ENCODE measurements at regions not wholly inside any gene's neighbourhood (a gene's known extent, or its start where the extent isn't known, plus 50 kb on each side); places are given as distances from the start of the nearest gene placed in this dataset.

DNA sequence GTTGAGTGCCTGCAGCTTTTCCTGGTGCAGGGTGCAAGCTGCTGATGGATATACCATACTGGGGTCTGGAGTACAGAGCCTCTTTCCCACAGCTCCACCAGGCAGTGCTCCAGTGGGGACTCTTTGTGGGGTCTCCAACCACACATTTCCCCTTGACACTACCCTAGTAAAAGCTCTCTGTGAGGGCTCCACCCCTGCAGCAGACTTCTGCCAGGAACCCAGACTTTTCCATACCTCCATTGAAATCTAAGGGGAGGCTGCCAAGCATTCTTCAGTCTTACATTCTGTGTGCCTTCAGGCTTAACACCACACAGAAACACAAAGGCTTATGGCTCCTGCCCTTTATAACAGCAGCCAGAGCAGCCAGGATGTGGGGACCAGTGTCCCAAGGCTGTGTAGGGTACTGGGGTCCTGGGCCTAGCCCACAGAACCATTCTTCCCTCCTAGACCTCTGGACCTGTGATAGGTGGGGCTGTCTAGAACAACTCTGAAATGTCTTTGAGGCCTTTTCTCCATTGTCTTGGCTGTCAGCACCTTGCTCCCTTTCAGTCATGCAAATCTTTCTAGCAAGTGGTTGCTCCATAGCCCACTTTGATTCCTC is 65.7 kb downstream of the TBXT start:
- Histone ChIP-seq H3K27ac (ENCODE audit: low read length) (no peak overlapping the region), H3K4me3 (ENCODE audit: low read depth in 2 of 2, low read length in 2 of 2) (no peak overlapping the region), H3K9me3 (ENCODE audit: control insufficient read depth, insufficient read depth, low read depth, low read length) (no peaks in the 10 kb centered on the region), H3K36me3 (ENCODE audit: control insufficient read depth, insufficient read depth, low read length) (no peaks in the 10 kb centered on the region), H3K27me3 (ENCODE audit: control insufficient read depth, insufficient read depth, low read length) (0 out of 2 replicates have a peak, but pooled peaks cover 2% of the 10 kb centered on the region), H3K4me1 (ENCODE audit: control insufficient read depth, insufficient read depth, low read length) (no peaks in the 10 kb centered on the region)
- CTCF ChIA-PET = no interaction called here
- intact Hi-C loops (cut with micrococcal nuclease; ENCODE audit: unreplicated experiment) = loop anchor here (10.0 kb wide), 1 partner anchor 377 kb away; no protein-coding TSS in a partner anchor
- DNase-seq (ENCODE audit: low read depth, low spot score) (no peak), ATAC-seq (no peak)
- no TSS peak for BruUV-seq (replicated peaks)
- TF ChIP-seq TCF7L2 (IDR thresholded peaks at IDR 0.05; ENCODE audit: low read depth, low read length) (no peak), SIN3A (IDR thresholded peaks at IDR 0.05; ENCODE audit: borderline replicate concordance, insufficient read depth, low read depth, low read length) (no peak)
- TF ChIP-seq, protein P1, sequence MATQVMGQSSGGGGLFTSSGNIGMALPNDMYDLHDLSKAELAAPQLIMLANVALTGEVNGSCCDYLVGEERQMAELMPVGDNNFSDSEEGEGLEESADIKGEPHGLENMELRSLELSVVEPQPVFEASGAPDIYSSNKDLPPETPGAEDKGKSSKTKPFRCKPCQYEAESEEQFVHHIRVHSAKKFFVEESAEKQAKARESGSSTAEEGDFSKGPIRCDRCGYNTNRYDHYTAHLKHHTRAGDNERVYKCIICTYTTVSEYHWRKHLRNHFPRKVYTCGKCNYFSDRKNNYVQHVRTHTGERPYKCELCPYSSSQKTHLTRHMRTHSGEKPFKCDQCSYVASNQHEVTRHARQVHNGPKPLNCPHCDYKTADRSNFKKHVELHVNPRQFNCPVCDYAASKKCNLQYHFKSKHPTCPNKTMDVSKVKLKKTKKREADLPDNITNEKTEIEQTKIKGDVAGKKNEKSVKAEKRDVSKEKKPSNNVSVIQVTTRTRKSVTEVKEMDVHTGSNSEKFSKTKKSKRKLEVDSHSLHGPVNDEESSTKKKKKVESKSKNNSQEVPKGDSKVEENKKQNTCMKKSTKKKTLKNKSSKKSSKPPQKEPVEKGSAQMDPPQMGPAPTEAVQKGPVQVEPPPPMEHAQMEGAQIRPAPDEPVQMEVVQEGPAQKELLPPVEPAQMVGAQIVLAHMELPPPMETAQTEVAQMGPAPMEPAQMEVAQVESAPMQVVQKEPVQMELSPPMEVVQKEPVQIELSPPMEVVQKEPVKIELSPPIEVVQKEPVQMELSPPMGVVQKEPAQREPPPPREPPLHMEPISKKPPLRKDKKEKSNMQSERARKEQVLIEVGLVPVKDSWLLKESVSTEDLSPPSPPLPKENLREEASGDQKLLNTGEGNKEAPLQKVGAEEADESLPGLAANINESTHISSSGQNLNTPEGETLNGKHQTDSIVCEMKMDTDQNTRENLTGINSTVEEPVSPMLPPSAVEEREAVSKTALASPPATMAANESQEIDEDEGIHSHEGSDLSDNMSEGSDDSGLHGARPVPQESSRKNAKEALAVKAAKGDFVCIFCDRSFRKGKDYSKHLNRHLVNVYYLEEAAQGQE (IDR thresholded peaks at IDR 0.05; ENCODE audit: insufficient read depth in 1 of 2, low read depth in 2 of 2, low read length in 1 of 2) = no peak
- TF ChIP-seq, protein P2, sequence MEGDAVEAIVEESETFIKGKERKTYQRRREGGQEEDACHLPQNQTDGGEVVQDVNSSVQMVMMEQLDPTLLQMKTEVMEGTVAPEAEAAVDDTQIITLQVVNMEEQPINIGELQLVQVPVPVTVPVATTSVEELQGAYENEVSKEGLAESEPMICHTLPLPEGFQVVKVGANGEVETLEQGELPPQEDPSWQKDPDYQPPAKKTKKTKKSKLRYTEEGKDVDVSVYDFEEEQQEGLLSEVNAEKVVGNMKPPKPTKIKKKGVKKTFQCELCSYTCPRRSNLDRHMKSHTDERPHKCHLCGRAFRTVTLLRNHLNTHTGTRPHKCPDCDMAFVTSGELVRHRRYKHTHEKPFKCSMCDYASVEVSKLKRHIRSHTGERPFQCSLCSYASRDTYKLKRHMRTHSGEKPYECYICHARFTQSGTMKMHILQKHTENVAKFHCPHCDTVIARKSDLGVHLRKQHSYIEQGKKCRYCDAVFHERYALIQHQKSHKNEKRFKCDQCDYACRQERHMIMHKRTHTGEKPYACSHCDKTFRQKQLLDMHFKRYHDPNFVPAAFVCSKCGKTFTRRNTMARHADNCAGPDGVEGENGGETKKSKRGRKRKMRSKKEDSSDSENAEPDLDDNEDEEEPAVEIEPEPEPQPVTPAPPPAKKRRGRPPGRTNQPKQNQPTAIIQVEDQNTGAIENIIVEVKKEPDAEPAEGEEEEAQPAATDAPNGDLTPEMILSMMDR (IDR thresholded peaks at IDR 0.05) = no peak
- in situ Hi-C loops (cut with HindIII; ENCODE audit: low pct_unique_long_range_greater_than_20kb, low sequenced_read_pairs) = no loop called here
- POLR2A ChIA-PET = no interaction called here

DNA sequence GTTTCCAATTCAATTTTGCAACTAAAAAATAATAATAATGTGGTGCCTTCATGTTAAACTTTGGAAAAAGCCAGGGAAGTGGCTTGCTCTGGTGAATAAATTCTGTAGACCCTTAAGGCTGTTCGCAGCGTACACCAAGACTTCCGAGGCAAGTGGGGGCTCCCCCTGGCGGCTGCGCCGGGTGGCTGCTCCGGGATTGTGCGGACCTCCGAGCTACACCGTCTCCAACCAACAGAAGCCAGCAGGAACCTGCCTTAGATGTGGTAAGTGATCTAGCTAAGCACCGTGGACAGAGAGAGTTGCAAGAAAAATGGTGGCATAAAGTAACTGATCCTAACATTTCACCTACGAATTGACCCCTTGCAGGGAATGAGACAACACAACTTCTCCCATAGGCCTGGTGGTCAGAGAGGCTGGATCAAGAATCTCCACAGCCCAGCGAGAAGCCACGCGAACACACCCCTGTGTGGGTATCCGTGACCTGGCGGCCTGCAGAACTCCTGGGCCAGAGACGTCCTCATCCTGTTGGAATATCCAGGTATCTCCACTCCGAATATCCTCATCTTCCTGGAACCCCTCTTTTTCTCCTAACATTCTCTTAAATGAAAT is 69.6 kb downstream of the TBXT start:
- intact Hi-C loops (cut with micrococcal nuclease; ENCODE audit: unreplicated experiment) = loop anchor here (2.0 kb wide), 1 partner anchor 213 kb away; no protein-coding TSS in a partner anchor
- CTCF ChIA-PET = interaction anchor here (0.6 to 2.0 kb wide), 5 partner anchors 166 to 553 kb away, joined by 3 to 16 read pairs (median 3); no protein-coding TSS in a partner anchor
- TF ChIP-seq, protein P2 (IDR thresholded peaks at IDR 0.05) = peak; percentile 96
- no peak for TF ChIP-seq SIN3A (IDR thresholded peaks at IDR 0.05; ENCODE audit: borderline replicate concordance, insufficient read depth, low read depth, low read length)
- Histone ChIP-seq H3K4me3 (ENCODE audit: low read depth in 2 of 2, low read length in 2 of 2) (peak overlapping the region; percentile 37 to 52), H3K4me1 (ENCODE audit: control insufficient read depth, insufficient read depth, low read length) (no peaks in the 10 kb centered on the region), H3K27ac (ENCODE audit: low read length) (no peak overlapping the region), H3K36me3 (ENCODE audit: control insufficient read depth, insufficient read depth, low read length) (no peaks in the 10 kb centered on the region), H3K27me3 (ENCODE audit: control insufficient read depth, insufficient read depth, low read length) (no peaks in the 10 kb centered on the region), H3K9me3 (ENCODE audit: control insufficient read depth, insufficient read depth, low read depth, low read length) (no peaks in the 10 kb centered on the region)
- DNase-seq (ENCODE audit: low read depth, low spot score) = peak; percentile 48
- BruUV-seq (replicated peaks) = no TSS peak
- ATAC-seq = peak; percentile 100
- POLR2A ChIA-PET = interaction anchor here (0.6 kb wide), 1 partner anchor 693 kb away, joined by 3 read pairs; no protein-coding TSS in a partner anchor
- in situ Hi-C loops (cut with HindIII; ENCODE audit: low pct_unique_long_range_greater_than_20kb, low sequenced_read_pairs) = no loop called here

All from Panc1 (cell line).